Glomerular endothelial cell (primary cell): ENCODE measurements at regions not wholly inside any gene's neighbourhood (a gene's known extent, or its start where the extent isn't known, plus 50 kb on each side); places are given as distances from the start of the nearest gene placed in this dataset.
"Not testable (repeated sequence)": the region's sequence is repeated elsewhere in the genome, so short reads cannot be mapped to it uniquely, and the experiment has no call there.

Source experiments
- DNase-seq: peaks from one replicate; pipeline ENCODE4 v3.0.0-alpha.2; 2011; ENCODE audit warnings: low read depth, low spot score; ENCODE audit errors: extremely low read depth

DNA sequence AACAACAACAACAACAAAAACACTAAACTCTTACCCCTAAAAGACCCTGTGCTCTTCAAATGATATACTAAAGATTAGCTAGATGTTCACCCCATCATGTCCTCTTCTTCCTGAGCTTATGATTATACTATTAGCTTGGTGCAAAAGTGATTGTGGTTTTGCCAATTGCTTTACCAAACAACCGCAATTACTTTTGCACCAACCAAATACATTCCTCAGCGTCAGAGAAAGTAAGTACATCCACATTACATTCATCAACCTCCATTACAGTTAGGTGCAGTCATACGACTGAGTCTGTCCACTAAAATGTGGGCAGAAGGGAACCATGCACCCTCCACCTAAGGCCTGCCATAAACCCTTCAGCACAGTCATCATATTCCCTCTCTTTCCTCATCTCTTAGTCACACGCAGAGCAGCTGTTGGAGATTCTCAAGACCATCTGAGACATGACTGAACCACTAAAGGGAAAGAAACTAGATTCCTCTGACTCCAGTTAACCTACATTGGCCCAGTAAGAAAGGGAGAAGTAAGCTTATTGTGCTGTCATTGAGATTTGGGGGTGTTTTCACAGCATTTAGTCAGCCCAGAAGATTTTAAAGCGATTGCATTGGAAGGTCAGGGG, 181.6 kb upstream of the TLE4 start:
- DNase-seq, result no peak

DNA sequence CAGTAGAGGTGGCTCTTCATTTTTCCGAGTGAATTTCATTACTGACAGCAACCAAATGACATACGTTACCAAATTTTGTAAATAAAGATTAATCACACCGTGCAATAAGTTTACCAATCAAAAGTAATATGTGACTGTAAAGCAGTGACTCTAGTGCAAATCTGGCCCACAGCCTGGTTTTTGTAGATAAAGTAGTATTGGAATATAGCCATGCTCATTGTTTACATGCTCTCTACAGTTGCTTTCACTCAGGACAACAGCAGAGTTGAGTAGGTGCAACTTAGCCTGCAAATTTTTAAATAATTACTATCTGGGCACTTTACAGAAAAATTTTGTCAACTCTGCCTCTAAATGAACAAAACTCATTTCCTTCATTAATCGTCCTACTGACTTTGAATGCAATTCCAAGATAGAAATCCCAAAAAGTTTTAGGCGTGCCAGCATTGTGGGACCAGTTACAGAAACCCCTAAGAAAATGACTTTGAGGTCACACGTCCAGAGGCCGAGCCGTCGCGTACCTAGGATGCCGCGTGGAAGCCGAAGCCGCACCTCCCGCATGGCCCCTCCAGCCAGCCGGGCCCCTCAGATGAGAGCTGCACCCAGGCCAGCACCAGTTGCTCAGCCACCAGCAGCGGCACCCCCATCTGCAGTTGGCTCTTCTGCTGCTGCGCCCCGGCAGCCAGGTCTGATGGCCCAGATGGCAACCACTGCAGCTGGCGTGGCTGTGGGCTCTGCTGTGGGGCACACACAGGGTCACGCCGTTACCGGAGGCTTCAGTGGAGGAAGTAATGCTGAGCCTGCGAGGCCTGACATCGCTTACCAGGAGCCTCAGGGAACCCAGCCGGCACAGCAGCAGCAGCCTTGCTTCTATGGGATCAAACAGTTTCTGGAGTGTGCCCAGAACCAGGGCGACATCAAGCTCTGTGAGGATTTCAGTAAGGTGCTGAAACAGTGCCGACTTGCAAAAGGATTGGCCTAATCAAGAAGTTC, 180.7 kb upstream of the TLE4 start:
- no peak for DNase-seq

DNA sequence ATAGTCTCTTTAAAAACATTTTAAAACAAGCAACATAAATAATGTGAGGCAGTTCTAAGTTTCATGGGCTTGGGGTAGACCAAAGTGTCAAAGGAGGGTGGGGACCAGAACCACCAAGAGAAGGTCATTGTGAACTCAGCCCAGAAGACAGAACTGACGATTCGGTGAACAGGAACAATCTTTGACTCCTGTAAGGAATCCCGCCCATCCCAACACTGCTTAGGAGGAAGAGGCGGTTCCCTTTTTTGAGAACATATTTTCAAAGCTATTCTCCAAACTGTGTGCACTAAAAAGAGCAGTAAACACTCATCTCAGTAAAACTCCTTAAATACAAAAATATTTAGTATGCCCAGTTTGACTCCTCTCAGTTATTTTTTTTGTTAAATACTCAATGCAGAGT, 176.5 kb upstream of the TLE4 start:
- no peak for DNase-seq

DNA sequence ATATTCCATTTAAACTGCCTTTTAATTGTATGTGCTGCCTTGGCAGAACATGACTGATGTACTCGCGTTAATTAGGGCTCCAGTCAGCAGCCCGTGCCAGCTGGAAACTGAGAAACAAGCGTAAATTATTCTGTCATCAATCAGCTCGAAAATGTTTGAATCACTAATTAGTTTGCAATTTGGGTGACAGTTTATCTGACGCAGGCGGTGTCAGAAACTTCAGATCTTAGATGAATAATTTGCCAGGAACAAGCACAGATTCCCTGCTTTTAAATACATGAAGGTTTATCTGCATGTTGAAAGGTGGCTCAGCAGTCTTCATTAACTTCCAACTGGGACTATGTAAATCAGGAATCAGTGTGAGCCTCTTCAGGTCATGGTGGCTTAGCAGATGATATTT, 176.0 kb upstream of the TLE4 start:
- no peak for DNase-seq

DNA sequence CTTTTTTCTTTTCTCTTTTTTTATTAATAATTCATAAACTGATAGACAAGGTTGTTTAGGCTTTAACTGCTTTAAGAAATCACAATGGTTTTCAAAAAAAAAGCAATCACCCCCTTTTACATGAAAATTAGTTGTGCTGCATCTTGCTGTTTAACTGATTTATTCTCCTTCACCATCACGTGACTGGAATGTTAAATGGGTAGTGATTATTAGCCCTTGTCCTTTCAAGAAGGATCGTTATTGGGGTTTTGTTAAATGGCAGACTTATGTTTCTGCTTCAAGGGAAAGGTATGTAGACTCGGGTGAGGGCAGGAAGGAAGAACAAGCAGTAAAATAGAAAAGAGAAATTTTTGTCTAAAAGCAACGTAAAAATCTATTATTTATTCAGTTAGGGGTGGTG, 175.6 kb upstream of the TLE4 start:
- no peak for DNase-seq

DNA sequence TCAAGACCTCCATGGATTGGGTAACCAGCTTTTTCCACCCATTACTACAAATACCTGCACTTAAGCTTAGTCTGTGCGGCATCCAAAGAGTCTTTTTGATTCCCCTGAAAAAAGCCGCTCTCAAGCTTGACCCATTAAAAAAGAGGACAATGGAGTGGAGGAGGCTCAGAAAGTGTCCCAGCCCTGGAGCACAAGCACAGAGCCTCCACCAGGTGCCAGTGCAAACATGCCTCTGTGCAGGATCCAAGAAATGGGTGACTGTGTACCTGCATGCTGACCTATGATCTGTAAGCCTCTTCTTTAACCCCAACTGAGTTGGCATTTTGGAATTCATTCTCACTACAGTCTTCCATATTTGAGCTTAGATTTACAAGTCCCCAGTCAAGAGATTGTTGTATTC, 168.3 kb upstream of the TLE4 start:
- DNase-seq, result no peak

DNA sequence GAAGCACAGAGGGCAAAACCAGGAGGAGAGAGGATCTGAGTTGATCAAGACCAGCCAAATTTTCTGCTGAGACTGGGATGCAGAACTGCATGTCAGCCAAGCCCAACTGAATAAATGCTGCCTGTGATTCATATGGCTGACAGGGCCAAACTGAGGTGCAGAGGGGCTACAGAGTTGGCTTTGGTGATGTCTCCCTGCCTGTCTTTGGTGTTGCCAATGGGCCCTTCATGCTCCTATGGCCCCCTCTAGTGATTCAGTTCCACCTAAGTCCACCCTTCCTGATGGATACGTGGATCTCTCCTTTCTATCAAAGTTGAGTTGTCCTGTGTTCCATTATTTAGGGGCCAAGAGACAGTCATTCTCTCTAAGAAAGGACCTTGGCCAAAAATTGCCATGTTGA, 163.6 kb upstream of the TLE4 start:
- DNase-seq, result no peak

DNA sequence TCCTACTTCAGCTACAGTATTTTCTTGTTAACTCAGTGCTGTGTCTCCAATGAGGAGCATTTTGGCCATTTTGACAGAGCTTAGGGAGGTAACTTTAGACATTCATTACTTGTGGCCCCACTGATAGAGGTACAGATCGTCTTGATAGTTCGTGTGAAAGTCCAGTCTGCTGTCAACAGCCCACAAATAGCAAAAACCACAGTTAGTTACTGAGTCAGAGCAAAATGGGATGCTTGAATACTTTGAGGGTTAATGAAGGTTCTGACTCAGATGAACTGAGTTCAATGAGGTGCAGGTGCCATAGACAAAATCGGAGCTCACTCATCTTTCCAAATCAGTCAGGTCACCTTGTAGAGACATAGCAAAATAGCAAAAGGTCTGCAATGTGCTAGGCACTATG, 163.1 kb upstream of the TLE4 start:
- no peak for DNase-seq

DNA sequence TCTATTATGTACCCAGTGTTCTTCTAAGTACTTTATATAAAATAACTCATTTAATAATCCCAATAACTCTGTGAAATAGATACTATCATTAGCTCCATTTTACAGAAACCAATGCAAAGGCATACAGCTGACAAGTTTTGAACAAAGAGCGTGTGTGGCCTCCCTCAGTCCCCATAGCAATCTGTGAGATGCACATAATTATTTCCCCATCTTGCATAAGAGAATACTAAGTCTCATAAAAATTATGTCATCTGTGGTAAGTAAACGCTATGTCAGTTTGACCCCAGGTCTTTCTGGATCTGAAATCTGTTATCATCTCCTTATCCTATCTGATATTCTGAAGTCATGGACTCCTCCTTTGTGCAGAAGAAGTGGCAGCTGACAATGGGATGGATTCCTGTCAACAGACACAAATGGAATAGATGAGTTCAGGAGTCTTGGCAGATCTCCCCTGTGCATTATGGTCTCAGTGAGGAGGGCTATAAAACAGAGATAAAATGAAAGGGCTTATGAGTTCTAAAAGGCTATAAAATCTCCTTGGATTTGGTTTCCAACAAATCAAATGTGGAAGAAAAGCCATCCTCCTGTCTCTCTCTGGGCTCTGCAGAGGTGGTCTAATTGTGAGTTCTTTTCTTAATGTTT, 162.5 kb upstream of the TLE4 start:
- DNase-seq, result no peak

DNA sequence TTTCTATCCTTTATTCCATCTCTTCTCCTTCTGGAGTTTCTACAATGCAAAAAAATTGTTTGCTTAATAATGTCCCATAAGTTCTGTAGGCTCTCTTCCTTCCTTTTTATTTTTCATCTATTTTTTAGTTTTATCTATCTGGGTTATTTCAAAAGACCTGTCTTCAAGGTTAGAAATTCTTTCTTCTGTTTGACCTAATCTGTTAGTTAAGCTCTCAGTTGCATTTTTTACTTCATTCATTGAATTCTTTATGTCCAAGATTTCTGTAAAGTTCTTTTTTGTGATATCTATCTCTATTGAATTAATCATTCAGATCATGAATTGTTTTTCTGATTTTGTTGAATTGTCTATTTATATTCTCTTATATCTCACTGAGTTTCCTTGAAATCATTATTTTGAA, 145.9 kb upstream of the TLE4 start:
- no peak for DNase-seq

DNA sequence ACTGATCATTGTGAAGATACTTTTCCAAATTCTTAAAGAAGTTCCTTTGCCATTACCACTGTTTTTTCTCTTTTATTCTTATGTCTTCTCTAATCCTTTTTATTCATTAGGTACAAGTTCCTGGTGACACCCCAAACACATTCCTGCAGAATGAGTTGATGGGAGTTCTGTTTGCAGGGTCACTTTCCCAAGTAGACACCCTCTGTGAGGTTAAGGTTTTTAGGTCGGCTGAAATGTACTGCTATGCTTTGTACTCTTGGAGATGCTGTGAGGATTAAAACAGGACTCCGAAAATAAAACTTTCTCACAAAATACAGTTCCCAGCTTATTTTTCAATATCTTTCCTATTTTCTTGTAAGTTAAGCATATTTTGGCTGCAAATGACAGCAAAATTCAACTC, 143.3 kb upstream of the TLE4 start:
- no peak for DNase-seq

DNA sequence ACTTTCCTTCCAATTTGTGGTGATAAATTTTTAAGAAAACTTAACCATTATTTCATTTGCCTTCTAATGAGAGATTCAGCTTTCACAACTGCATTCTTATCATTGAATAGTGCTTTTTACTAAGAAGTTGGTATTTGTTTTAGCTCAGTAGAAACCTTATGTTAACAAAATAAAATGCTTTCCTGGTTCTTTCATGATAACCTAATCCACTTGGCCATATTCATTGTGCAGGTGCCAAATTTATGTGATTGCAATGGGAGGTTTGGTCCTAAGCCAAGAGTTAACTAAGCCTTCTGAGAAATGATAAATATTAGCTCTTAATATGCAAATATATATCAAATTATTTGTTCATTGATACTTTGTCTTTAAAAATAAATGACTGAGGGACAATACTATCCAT, 141.1 kb upstream of the TLE4 start:
- DNase-seq, result no peak

DNA sequence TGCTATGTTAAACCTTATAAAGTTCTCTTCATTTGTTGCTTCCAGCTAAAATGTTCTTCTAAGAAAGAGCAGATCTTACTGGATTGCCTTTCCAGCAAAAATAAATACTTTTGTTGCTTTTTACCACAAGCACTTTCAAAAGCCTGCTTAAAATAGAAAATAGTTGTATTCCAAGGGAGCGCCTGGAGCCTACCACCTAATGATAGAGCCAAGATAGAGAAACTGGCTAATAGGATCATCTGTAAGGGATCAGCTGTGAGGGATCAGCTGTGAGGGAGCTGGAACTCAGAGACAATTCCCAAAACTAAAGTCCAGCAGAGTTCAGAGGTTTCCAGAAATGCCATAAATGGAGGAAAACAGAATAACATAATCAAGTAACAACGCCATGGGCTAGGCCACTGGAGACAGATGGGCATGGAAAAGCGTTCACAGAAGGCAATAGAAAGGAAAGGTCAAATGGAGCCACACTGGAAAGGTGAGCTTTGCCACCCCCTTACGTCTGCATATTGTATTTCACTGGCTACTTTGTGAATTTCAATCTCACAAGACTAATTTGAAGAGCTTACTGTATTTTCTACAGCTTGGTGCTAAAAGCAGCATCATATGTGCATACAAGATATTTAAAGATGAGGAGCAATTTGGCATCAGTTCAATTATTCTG, 140.6 kb upstream of the TLE4 start:
- no peak for DNase-seq

DNA sequence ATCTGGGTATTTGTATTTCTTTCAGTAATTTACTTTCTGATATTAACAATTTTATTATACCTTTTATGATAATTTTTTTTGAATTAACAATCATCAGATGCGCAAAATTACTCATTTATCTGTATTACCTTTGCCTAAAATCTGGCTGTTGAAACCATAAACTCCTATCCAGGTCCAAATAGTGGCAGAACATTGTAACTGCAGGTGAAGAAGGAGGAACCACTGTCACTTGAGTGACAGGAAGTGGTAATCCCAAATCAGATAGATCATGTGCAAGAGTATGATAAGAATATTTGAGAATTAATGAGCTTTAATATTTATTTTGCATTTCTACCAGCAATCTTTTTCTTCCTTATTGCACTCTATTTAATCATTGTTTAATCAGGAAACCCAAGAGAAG, 139.3 kb upstream of the TLE4 start:
- DNase-seq, result no peak

DNA sequence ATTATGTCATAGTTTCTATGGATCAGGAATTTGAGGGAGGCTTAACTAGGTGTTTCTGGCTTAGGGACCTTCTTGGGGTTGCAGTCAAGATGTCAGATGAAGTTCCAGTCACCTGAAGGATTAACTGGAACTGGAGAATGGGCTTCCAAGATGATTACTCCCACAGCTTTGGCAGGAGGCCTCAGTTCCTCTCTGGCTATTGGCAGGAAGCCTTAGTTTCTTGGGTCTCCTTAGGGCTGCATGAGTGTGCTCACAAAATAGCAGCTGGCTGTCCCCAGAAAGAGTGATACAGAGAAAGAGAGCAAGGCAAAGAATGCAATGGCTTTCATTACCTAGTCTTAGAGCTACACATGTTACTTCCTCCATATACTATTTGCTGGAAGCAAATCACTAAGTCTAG, 138.1 kb upstream of the TLE4 start:
- DNase-seq, result no peak

DNA sequence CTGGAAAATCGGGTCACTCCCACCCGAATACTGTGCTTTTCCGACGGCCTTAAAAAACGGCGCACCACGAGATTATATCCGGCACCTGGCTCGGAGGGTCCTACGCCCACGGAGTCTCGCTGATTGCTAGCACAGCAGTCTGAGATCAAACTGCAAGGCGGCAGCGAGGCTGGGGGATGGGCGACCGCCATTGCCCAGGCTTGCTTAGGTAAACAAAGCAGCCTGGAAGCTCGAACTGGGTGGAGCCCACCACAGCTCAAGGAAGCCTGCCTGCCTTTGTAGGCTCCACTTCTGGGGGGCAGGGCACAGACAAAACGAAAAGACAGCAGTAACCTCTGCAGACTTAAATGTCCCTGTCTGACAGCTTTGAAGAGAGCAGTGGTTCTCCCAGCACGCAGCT, 132.5 kb upstream of the TLE4 start:
- not testable (repeated sequence) for DNase-seq

DNA sequence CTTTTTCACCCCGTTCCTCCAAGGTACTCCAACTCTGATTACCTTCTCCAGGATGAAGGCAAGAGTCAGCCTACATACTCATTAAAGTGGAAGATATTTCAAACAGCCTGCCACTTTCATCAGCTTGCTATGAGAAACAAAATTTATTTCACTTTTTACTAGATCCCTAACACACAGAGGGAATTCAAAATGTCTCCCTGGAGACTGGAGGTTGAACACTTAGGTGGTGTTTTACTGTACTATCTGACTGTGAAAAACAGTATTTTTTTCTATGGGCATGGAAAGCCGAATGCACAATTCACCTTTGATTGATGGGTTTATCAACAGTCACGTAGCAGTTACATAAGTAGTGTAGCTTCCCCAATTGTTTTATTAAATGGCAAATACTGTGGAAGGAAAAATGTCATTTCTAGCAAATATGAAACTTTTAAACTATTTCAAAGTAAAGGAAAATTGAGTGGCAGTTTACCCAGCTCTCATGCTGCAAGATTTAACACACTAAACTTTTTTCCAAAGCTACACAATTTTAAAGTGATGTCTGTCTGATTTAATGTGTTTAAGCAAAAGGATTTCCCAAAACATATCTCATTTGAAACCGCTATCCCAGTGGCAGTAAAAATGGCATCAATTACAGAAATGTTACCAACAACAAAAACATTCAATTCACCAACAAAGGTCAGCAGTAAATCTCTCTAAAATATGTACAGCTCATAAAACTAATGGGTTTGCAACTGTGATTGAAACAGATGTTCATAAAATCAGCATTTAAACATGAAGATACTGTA, 125.0 kb upstream of the TLE4 start:
- no peak for DNase-seq

DNA sequence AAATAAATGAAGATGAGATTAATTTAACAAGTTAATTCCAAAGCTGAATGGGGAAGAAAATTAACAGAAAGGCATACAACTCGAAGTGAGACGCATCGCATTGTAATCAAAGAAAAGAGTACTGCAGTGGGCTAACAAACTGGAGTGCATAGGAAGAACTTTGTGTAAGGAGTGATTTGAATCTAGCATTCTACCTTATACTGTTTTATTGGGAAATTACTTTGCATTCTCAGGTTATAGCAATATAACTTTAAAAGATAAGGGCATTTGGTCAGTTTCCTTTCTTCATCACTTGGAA, 124.5 kb upstream of the TLE4 start:
- no peak for DNase-seq

DNA sequence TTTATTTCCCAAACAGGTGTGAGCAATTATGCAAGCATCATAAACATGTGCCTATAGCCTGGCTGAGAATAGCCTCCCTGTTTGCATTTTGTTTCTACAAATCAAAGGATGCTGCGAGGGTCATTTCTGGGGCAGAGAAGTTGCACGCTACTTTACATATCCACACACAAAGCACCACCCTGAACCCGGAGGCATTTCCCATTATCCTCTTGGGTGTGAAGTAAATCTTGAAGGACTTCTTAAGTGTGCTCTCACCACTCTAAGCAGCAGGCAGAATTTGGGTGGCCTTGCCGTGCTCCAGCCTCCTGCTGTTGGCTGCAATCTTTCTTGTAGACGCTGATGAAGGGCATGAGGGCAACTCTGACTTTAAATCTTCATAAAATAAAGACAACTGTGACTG, 124.0 kb upstream of the TLE4 start:
- DNase-seq, result no peak

DNA sequence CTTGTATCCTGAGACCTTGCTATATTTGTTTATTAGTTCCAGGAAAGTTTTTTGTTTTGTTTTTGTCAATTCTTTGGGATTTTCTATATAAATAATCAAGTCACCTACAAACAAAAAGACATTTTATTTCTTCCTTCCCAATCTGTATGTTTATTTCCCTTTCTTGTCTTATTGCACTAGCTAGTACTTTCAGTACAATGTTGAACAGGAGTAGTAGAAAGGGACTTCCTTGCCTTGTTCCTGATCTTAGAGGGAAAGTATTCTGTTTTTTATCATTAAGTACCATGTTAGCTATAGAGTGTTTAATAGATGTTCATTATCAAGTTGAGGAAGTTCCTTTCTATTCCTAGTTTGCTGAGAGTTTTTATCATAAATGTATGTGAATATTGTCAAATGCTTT, 119.5 kb upstream of the TLE4 start:
- DNase-seq, result no peak

DNA sequence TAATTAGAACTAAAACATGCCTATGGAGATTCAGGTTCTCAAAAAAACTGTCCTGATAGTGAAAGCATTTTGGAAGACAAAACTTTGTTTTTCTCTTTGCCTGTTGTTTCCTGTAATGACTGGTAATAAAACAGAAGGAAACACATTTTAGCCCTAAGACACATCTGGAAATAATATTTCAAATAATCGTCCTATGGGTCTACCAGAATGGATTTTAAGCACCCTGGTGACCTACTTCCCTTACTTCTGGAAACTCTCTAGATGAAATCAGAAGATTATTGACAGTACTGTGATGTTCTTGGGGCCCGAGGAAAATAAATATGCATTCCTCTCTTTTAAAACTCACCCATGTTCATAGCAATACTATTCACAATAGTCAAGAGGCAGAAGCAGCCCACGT, 110.1 kb upstream of the TLE4 start:
- no peak for DNase-seq
